ENCODE measurements at regions not wholly inside any gene's neighbourhood (a gene's known extent, or its start where the extent isn't known, plus 50 kb on each side); places are given as distances from the start of the nearest gene placed in this dataset.

GRCh38 chr7:94748376-94748775 is 92.4 kb upstream of the SGCE start:
- TF ChIP-seq CTCF (IDR thresholded peaks at IDR 0.05; ENCODE audit: low read length) (no peak), EZH2 (optimal IDR thresholded peaks at IDR 0.05; ENCODE audit: low read depth, low read length) (no peak)

All from MM.1S (cell line).